ENCODE measurements at regions not wholly inside any gene's neighbourhood (a gene's known extent, or its start where the extent isn't known, plus 50 kb on each side); places are given as distances from the start of the nearest gene placed in this dataset.

DNA sequence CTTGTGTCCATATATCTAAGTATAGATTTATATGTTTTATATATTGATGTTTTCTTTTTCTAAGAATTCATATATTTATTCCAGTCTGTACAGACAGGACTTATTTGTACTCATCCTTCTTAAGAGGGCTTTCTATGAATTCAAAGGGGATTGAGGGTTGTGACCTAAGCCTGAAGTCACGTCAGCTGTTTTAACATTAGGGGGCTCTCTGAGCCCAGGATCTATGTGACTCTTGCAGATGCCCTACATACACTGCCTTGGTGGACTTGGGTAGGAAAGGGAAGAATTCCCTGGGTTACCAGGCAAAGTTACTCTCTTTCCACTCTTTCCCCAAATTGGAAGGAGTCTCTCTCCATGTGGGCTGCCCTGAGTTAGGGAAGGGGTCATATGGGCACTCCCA is 283.8 kb upstream of the DAB1 start:
- Histone ChIP-seq H2AFZ (ENCODE audit: low read depth, low read length) (no peak overlapping the region), H3K27me3 (ENCODE audit: control insufficient read depth in 2 of 2, insufficient read depth in 2 of 2, low read length in 2 of 2) (no peaks in the 10 kb centered on the region), H3K4me1 (replicated peaks in 1 of 2; ENCODE audit: control insufficient read depth in 2 of 2, insufficient read depth in 2 of 2, low read length in 2 of 2) (no peaks in the 10 kb centered on the region), H3K4me2 (ENCODE audit: insufficient read depth, low read length) (no peak overlapping the region), H3K9me1 (ENCODE audit: control insufficient read depth, insufficient read depth, low read length) (no peaks in the 10 kb centered on the region), H3K79me2 (ENCODE audit: control insufficient read depth, insufficient read depth, low read length) (no peaks in the 10 kb centered on the region), H4K20me1 (replicated peaks; ENCODE audit: control insufficient read depth, insufficient read depth, low read length) (no peaks in the 10 kb centered on the region), H3K36me3 (ENCODE audit: control insufficient read depth, insufficient read depth, low read length) (no peaks in the 10 kb centered on the region), H3K4me3 (no peak overlapping the region), H3K27ac (ENCODE audit: extremely low read depth, low read depth, low read length) (no peak overlapping the region), H3K9ac (ENCODE audit: insufficient read depth in 1 of 2, low read depth in 2 of 2, low read length in 2 of 2) (no peak overlapping the region), H3K9me3 (replicated peaks; ENCODE audit: control insufficient read depth, insufficient read depth, low read depth, low read length) (no peaks in the 10 kb centered on the region)
- BruUV-seq (replicated peaks) = no TSS peak
- no peak for ATAC-seq
- ChIA-PET CTCF (ENCODE audit: low intra/inter-chr PET ratio) (no interaction called here), POLR2A (no interaction called here)
- intact Hi-C loops (cut with micrococcal nuclease) (no loop called here), in situ Hi-C loops (cut with MboI) (no loop called here)
- no peak for FAIRE-seq
- 0% methylated on average over 1 of the region's 1 CpG for WGBS (ENCODE audit: insufficient coverage, low coverage, missing lambda C conversion rate)
- TF ChIP-seq, protein P1, sequence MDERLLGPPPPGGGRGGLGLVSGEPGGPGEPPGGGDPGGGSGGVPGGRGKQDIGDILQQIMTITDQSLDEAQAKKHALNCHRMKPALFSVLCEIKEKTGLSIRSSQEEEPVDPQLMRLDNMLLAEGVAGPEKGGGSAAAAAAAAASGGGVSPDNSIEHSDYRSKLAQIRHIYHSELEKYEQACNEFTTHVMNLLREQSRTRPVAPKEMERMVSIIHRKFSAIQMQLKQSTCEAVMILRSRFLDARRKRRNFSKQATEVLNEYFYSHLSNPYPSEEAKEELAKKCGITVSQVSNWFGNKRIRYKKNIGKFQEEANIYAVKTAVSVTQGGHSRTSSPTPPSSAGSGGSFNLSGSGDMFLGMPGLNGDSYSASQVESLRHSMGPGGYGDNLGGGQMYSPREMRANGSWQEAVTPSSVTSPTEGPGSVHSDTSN (CRISPR knock-in tag; IDR thresholded peaks at IDR 0.05; ENCODE audit: low read depth) = no peak
- TF ChIP-seq, protein P1 (tag; conservative IDR thresholded peaks at IDR 0.05; ENCODE audit: low read depth) = no peak
- DNase-seq (ENCODE audit: extremely low read depth in 1 of 4, low spot score in 3 of 4) = no peak

DNA sequence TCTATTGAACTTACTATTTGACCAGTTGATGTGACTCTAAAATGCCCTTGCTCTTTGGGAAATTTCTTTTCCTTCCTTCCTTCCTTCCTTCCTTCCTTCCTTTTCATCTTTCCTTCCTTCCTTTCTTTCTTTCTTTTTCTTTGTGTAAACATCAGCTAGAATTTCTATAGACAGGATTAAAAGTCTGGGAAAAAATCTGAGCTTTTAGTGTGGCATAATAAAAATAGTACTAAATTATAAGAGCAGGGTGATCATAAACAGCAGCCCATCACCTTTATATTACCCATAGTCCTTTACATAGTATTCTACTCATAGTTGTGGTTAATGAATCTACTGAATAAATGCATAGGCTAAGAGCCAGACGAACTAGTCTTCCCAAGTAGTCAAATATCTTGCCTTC is 281.0 kb upstream of the DAB1 start:
- WGBS (ENCODE audit: insufficient coverage, low coverage, missing lambda C conversion rate) = 0% methylated on average over 1 of the region's 1 CpG
- intact Hi-C loops (cut with micrococcal nuclease) = no loop called here
- Histone ChIP-seq H3K27me3 (ENCODE audit: control insufficient read depth in 2 of 2, insufficient read depth in 2 of 2, low read length in 2 of 2) (no peaks in the 10 kb centered on the region), H3K4me3 (no peak overlapping the region), H3K9ac (ENCODE audit: insufficient read depth in 1 of 2, low read depth in 2 of 2, low read length in 2 of 2) (no peak overlapping the region), H3K9me3 (replicated peaks; ENCODE audit: control insufficient read depth, insufficient read depth, low read depth, low read length) (no peaks in the 10 kb centered on the region), H3K27ac (ENCODE audit: extremely low read depth, low read depth, low read length) (no peak overlapping the region), H3K4me2 (ENCODE audit: insufficient read depth, low read length) (no peak overlapping the region), H3K9me1 (ENCODE audit: control insufficient read depth, insufficient read depth, low read length) (no peaks in the 10 kb centered on the region), H3K36me3 (ENCODE audit: control insufficient read depth, insufficient read depth, low read length) (no peaks in the 10 kb centered on the region), H3K79me2 (ENCODE audit: control insufficient read depth, insufficient read depth, low read length) (no peaks in the 10 kb centered on the region), H2AFZ (ENCODE audit: low read depth, low read length) (no peak overlapping the region), H4K20me1 (replicated peaks; ENCODE audit: control insufficient read depth, insufficient read depth, low read length) (no peaks in the 10 kb centered on the region), H3K4me1 (replicated peaks in 1 of 2; ENCODE audit: control insufficient read depth in 2 of 2, insufficient read depth in 2 of 2, low read length in 2 of 2) (no peaks in the 10 kb centered on the region)
- TF ChIP-seq POU5F1 (IDR thresholded peaks at IDR 0.05; ENCODE audit: borderline replicate concordance, low read depth, low read length, partially characterized antibody) (no peak), U2AF2 (optimal IDR thresholded peaks at IDR 0.05; ENCODE audit: low read depth, low read length) (no peak), FOS (IDR thresholded peaks at IDR 0.05; ENCODE audit: extremely low read depth, insufficient read length) (no peak), ZKSCAN8 (CRISPR knock-in tag; IDR thresholded peaks at IDR 0.05) (no peak)
- in situ Hi-C loops (cut with MboI) = no loop called here
- FAIRE-seq (no peak), DNase-seq (ENCODE audit: extremely low read depth in 1 of 4, low spot score in 3 of 4) (no peak), ATAC-seq (no peak)
- no TSS peak for BruUV-seq (replicated peaks)
- ChIA-PET POLR2A (no interaction called here), CTCF (ENCODE audit: low intra/inter-chr PET ratio) (interaction anchor here (0.6 kb wide), 1 partner anchor 23 kb away, joined by 3 read pairs; no protein-coding TSS in a partner anchor)

Data from K562 (cell line).